ENCODE measurements at regions not wholly inside any gene's neighbourhood (a gene's known extent, or its start where the extent isn't known, plus 50 kb on each side); places are given as distances from the start of the nearest gene placed in this dataset.

- no peak for DNase-seq
Measured at GRCh38 chr1:55547405-55547804, 332.2 kb upstream of the USP24 start.

- DNase-seq: no peak
Measured at GRCh38 chr1:55546553-55546952, 331.4 kb upstream of the USP24 start.

- DNase-seq: no peak
Measured at GRCh38 chr1:55544826-55545225, 329.7 kb upstream of the USP24 start.

- no peak for DNase-seq
Measured at GRCh38 chr1:55542901-55543504, 327.8 kb upstream of the USP24 start.

- DNase-seq: no peak
Measured at GRCh38 chr1:55541296-55541695, 326.1 kb upstream of the USP24 start.

- DNase-seq: no peak
Measured at GRCh38 chr1:55539652-55540512, 324.7 kb upstream of the USP24 start.

GRCh38 chr1:55538428-55538827, 323.3 kb upstream of the USP24 start:
- no peak for DNase-seq

GRCh38 chr1:55536545-55536865, 321.3 kb upstream of the USP24 start:
- no peak for DNase-seq

GRCh38 chr1:55535724-55536544, 320.8 kb upstream of the USP24 start:
- DNase-seq: no peak

GRCh38 chr1:55534565-55535121, 319.5 kb upstream of the USP24 start:
- DNase-seq: no peak

GRCh38 chr1:55531644-55532043, 316.5 kb upstream of the USP24 start:
- DNase-seq: no peak

- no peak for DNase-seq
Measured at GRCh38 chr1:55530749-55531478, 315.8 kb upstream of the USP24 start.

- no peak for DNase-seq
Measured at GRCh38 chr1:55529017-55529416, 313.9 kb upstream of the USP24 start.

- no peak for DNase-seq
Measured at GRCh38 chr1:55527831-55528230, 312.7 kb upstream of the USP24 start.

GRCh38 chr1:55526716-55527115, 311.6 kb upstream of the USP24 start:
- DNase-seq: no peak

GRCh38 chr1:55524006-55524405, 308.8 kb upstream of the USP24 start:
- DNase-seq: no peak

GRCh38 chr1:55522982-55523381, 307.8 kb upstream of the USP24 start:
- DNase-seq: no peak

- no peak for DNase-seq
Measured at GRCh38 chr1:55522353-55522903, 307.3 kb upstream of the USP24 start.

GRCh38 chr1:55520861-55521260, 305.7 kb upstream of the USP24 start:
- no peak for DNase-seq

- no peak for DNase-seq
Measured at GRCh38 chr1:55519937-55520683, 304.9 kb upstream of the USP24 start.

- DNase-seq: no peak
Measured at GRCh38 chr1:55519276-55519675, 304.1 kb upstream of the USP24 start.

- no peak for DNase-seq
Measured at GRCh38 chr1:55517036-55517435, 301.9 kb upstream of the USP24 start.
